H1 (cell line): ENCODE measurements at regions not wholly inside any gene's neighbourhood (a gene's known extent, or its start where the extent isn't known, plus 50 kb on each side); places are given as distances from the start of the nearest gene placed in this dataset.

Experiments used
- CTCF ChIA-PET: fragments of 300-600 bp; sonication (Branson Sonifier 250); formaldehyde crosslinking; loops from one replicate; lab custom pipeline; 2021; ENCODE audit not compliant: partially characterized antibody; lab: Charles Lee
- POLR2A ChIA-PET: fragments of 300-600 bp; sonication (Branson Sonifier 250); formaldehyde crosslinking; loops from one replicate; lab custom pipeline; 2021; ENCODE audit warnings: inconsistent platforms; ENCODE audit not compliant: partially characterized antibody; lab: Charles Lee
- DNase-seq, 2 experiments: peaks; one replicate each; pipeline versions ENCODE4 v3.0.0 to v3.0.0-alpha.2; 2010 to 2022; ENCODE audit warnings: low spot score in 2 of 2, low read depth in 1 of 2, mixed read lengths in 1 of 2
- FAIRE-seq: peaks from 2 replicates; lab custom pipeline; 2011; peaks lifted over from hg19 to GRCh38; lab: Jason Lieb, UNC
- H2AFZ ChIP-seq: 2 replicates; pipeline ENCODE4 v1.8.1; 2012; ENCODE audit warnings: low read length, inconsistent platforms
- H2AK5ac ChIP-seq: 2 replicates; pipeline ENCODE4 v1.6.1; 2013; ENCODE audit warnings: low read depth, low read length
- H2BK120ac ChIP-seq: replicated peaks from 2 replicates; pipeline ENCODE3; 2013; ENCODE audit warnings: low read depth, low read length, inconsistent platforms
- H2BK12ac ChIP-seq: 2 replicates; pipeline ENCODE4 v1.6.1; 2013; ENCODE audit warnings: low read depth, low read length
- H2BK15ac ChIP-seq: 2 replicates; pipeline ENCODE4 v1.6.1; 2013; ENCODE audit warnings: low read length
- H2BK20ac ChIP-seq: 2 replicates; pipeline ENCODE4 v1.6.1; 2013; ENCODE audit warnings: low read length
- H2BK5ac ChIP-seq: 2 replicates; pipeline ENCODE4 v1.6.1; 2013; ENCODE audit warnings: low read depth, low read length
- H3K14ac ChIP-seq: 2 replicates; pipeline ENCODE4 v1.6.1; 2013; ENCODE audit warnings: inconsistent platforms; ENCODE audit not compliant: insufficient read length
- H3K18ac ChIP-seq: 2 replicates; pipeline ENCODE4 v1.6.1; 2013; ENCODE audit warnings: low read length; ENCODE audit errors: extremely low read depth
- H3K23ac ChIP-seq: 2 replicates; pipeline ENCODE4 v1.6.1; 2013; ENCODE audit warnings: inconsistent platforms; ENCODE audit not compliant: insufficient read length
- H3K23me2 ChIP-seq: 2 replicates; pipeline ENCODE4 v1.6.1; 2013; ENCODE audit warnings: low read depth, low read length
- H3K27ac ChIP-seq: 2 replicates; pipeline ENCODE4 v1.6.1; 2011; ENCODE audit warnings: low read depth, low read length, inconsistent platforms
- H3K27me3 ChIP-seq, 4 experiments: replicated peaks in 1 of 4; 1 replicate in 1 of 4; 2 replicates in 3 of 4; pipeline versions ENCODE4 v1.6.1 to v1.8.1; 2011 to 2013; ENCODE audit warnings: low read length in 3 of 4, mild to moderate bottlenecking in 3 of 4, inconsistent platforms in 2 of 4, mixed read lengths in 2 of 4, moderate library complexity in 1 of 4; ENCODE audit not compliant: control insufficient read depth in 3 of 4, insufficient read depth in 3 of 4; ENCODE audit errors: extremely low read depth in 1 of 4
- H3K36me3 ChIP-seq, 4 experiments: 2 replicates each; pipeline versions ENCODE4 v1.6.1 to v1.8.1; 2011 to 2013; ENCODE audit warnings: mild to moderate bottlenecking in 4 of 4, low read length in 3 of 4, moderate library complexity in 2 of 4, control low read depth in 1 of 4, inconsistent platforms in 1 of 4; ENCODE audit not compliant: insufficient read depth in 4 of 4, control insufficient read depth in 2 of 4
- H3K4ac ChIP-seq: replicated peaks from 2 replicates; pipeline ENCODE3; 2013; ENCODE audit warnings: low read length, low read depth, mixed read lengths, inconsistent platforms; ENCODE audit not compliant: insufficient read length
- H3K4me1 ChIP-seq, 4 experiments: replicated peaks in 1 of 4; 1 replicate in 1 of 4; 2 replicates in 3 of 4; pipeline versions ENCODE4 v1.6.1 to v1.8.1; 2011 to 2013; ENCODE audit warnings: low read length in 3 of 4, inconsistent platforms in 2 of 4, mixed read lengths in 1 of 4; ENCODE audit not compliant: insufficient read depth in 4 of 4, control insufficient read depth in 3 of 4
- H3K4me2 ChIP-seq, 2 experiments: 2 replicates each; pipeline versions ENCODE4 v1.6.1 to v1.8.1; 2011 to 2013; ENCODE audit warnings: low read depth in 2 of 2, low read length in 2 of 2, control low read depth in 1 of 2, inconsistent platforms in 1 of 2, mild to moderate bottlenecking in 1 of 2; ENCODE audit not compliant: insufficient read depth in 1 of 2
- H3K4me3 ChIP-seq, 4 experiments: fragments of 200-600, 300-600 bp in 1 of 4; sonication (generic), shearing (Covaris generic), sonication (Bioruptor Twin) in 1 of 4; 2 replicates each; pipeline versions ENCODE4 v1.5.1 to v1.8.1; 2011 to 2016; ENCODE audit warnings: low read length in 4 of 4, low read depth in 3 of 4, control low read depth in 2 of 4, inconsistent platforms in 2 of 4, mild to moderate bottlenecking in 2 of 4, mixed read lengths in 1 of 4, moderate library complexity in 1 of 4; ENCODE audit not compliant: insufficient read depth in 2 of 4; ENCODE audit errors: extremely low read depth in 1 of 4
- H3K56ac ChIP-seq: replicated peaks from 2 replicates; pipeline ENCODE3; 2013; ENCODE audit warnings: low read depth, mild to moderate bottlenecking, mixed read lengths, low read length, inconsistent platforms; ENCODE audit not compliant: insufficient read length
- H3K79me1 ChIP-seq: 2 replicates; pipeline ENCODE4 v1.6.1; 2013; ENCODE audit warnings: low read depth, low read length, control low read depth
- H3K79me2 ChIP-seq, 2 experiments: 2 replicates each; pipeline versions ENCODE4 v1.6.1 to v1.8.1; 2012 to 2013; ENCODE audit warnings: low read length in 2 of 2, mild to moderate bottlenecking in 2 of 2, inconsistent platforms in 1 of 2; ENCODE audit not compliant: insufficient read depth in 2 of 2, control insufficient read depth in 1 of 2
- H3K9ac ChIP-seq, 4 experiments: replicated peaks in 1 of 4; 1 replicate in 1 of 4; 2 replicates in 3 of 4; pipeline versions ENCODE4 v1.6.1 to v1.8.1; 2011 to 2013; ENCODE audit warnings: low read depth in 3 of 4, low read length in 3 of 4, control low read depth in 2 of 4, mild to moderate bottlenecking in 2 of 4, moderate library complexity in 2 of 4, inconsistent platforms in 1 of 4; ENCODE audit errors: extremely low read depth in 1 of 4
- H3K9me3 ChIP-seq, 2 experiments: 2 replicates each; pipeline versions ENCODE4 v1.6.1 to v1.8.1; 2012 to 2013; ENCODE audit warnings: mild to moderate bottlenecking in 2 of 2, moderate library complexity in 2 of 2, control low read depth in 1 of 2, inconsistent platforms in 1 of 2, low read depth in 1 of 2, low read length in 1 of 2, mixed read lengths in 1 of 2; ENCODE audit not compliant: insufficient read depth in 2 of 2
- H4K20me1 ChIP-seq, 2 experiments: replicated peaks in 1 of 2; 2 replicates each; pipeline versions ENCODE3 to v1.8.1; 2011 to 2013; ENCODE audit warnings: inconsistent platforms in 2 of 2, low read length in 2 of 2, mild to moderate bottlenecking in 1 of 2; ENCODE audit not compliant: insufficient read depth in 2 of 2, control insufficient read depth in 1 of 2
- H4K5ac ChIP-seq: 2 replicates; pipeline ENCODE4 v1.6.1; 2013; ENCODE audit warnings: low read length, low read depth, mixed read lengths, inconsistent platforms; ENCODE audit not compliant: insufficient read length
- H4K8ac ChIP-seq: 2 replicates; pipeline ENCODE4 v1.8.0; 2013; ENCODE audit warnings: mild to moderate bottlenecking, moderate library complexity, low read length, inconsistent platforms; ENCODE audit not compliant: insufficient read depth; ENCODE audit errors: extremely low read depth
- H4K91ac ChIP-seq: replicated peaks from 2 replicates; pipeline ENCODE3; 2013; ENCODE audit warnings: low read length, mixed read lengths, inconsistent platforms; ENCODE audit not compliant: insufficient read length
- BCL11A ChIP-seq, 2 experiments: IDR thresholded peaks; one replicate each; pipeline ENCODE4 v1.6.1; 2011; ENCODE audit warnings: low read depth in 2 of 2, low read length in 2 of 2, mild to moderate bottlenecking in 2 of 2
- CTBP2 ChIP-seq: IDR thresholded peaks from 2 replicates; pipeline ENCODE4 v1.7.0; 2011; ENCODE audit warnings: borderline replicate concordance, mild to moderate bottlenecking, moderate library complexity, mixed read lengths, low read length; ENCODE audit not compliant: insufficient read depth, insufficient read length
- CTCF ChIP-seq, 3 experiments: IDR thresholded peaks; 1 replicate in 2 of 3; 2 replicates in 1 of 3; pipeline versions ENCODE4 v1.5.1 to v1.6.1; 2011; ENCODE audit warnings: low read length in 3 of 3, mild to moderate bottlenecking in 3 of 3, inconsistent platforms in 2 of 3, low read depth in 1 of 3, moderate library complexity in 1 of 3; ENCODE audit not compliant: insufficient read depth in 1 of 3; ENCODE audit errors: control extremely low read depth in 1 of 3
- FOSL1 ChIP-seq: IDR thresholded peaks from 2 replicates; pipeline ENCODE4 v1.6.1; 2011; ENCODE audit warnings: mild to moderate bottlenecking, low read depth, low read length, moderate library complexity; ENCODE audit not compliant: insufficient read depth
- GABPA ChIP-seq: IDR thresholded peaks from 2 replicates; pipeline ENCODE4 v1.6.1; 2011; ENCODE audit warnings: mild to moderate bottlenecking, low read length, moderate library complexity, borderline replicate concordance; ENCODE audit not compliant: insufficient read depth
- HDAC6 ChIP-seq: IDR thresholded peaks from one replicate; pipeline ENCODE4 v1.7.1; 2012; ENCODE audit warnings: low read depth, mild to moderate bottlenecking, inconsistent platforms, low read length, moderate library complexity
- JUN ChIP-seq: IDR thresholded peaks from 2 replicates; pipeline ENCODE4 v1.6.1; 2011; ENCODE audit warnings: low read depth, mild to moderate bottlenecking, improper control_type of control experiment, low read length
- KDM1A ChIP-seq: fragments of 200-600, 300-600 bp; sonication (generic); IDR thresholded peaks from 2 replicates; pipeline ENCODE4 v1.7.1; 2016; ENCODE audit warnings: mild to moderate bottlenecking, low read length, borderline replicate concordance
- RBBP5 ChIP-seq: IDR thresholded peaks from 2 replicates; pipeline ENCODE4 v1.7.1; 2012; ENCODE audit warnings: low read depth, mild to moderate bottlenecking, inconsistent platforms, low read length, moderate library complexity, borderline replicate concordance
- RFX5 ChIP-seq: IDR thresholded peaks from 2 replicates; pipeline ENCODE4 v1.6.1; 2011; ENCODE audit warnings: low read depth, low read length, improper control_type of control experiment, borderline replicate concordance
- SP1 ChIP-seq: IDR thresholded peaks from 2 replicates; pipeline ENCODE4 v1.6.1; 2011; ENCODE audit warnings: low read depth, low read length
- WGBS, 2 experiments: shearing (Covaris generic) in 1 of 2; methylation state at CpG; one replicate each; pipeline versions ENCODE4 v1.1.6 to v1.1.7; 2013 to 2015; ENCODE audit warnings: low lambda C conversion rate in 2 of 2, mixed read lengths in 2 of 2, inconsistent platforms in 1 of 2, low coverage in 1 of 2, missing lambda C conversion rate in 1 of 2; ENCODE audit not compliant: insufficient replicate concordance in 2 of 2, insufficient coverage in 1 of 2, insufficient read length in 1 of 2; ENCODE audit errors: extremely low coverage in 1 of 2, missing lambda C conversion rate in 1 of 2; 5-methylcytosine and 5-hydroxymethylcytosine counted together

- Histone ChIP-seq H3K14ac (no peak overlapping the region), H3K23me2 (no peaks in the 10 kb centered on the region), H3K79me2 (no peaks in the 10 kb centered on the region), H3K36me3 (no peaks in the 10 kb centered on the region), H2BK15ac (no peak overlapping the region), H3K18ac (no peak overlapping the region), H3K9me3 (no peaks in the 10 kb centered on the region), H2BK5ac (no peak overlapping the region), H3K27ac (no peak overlapping the region), H3K27me3 (no peaks in the 10 kb centered on the region), H4K91ac (no peak overlapping the region)
- TF ChIP-seq KDM1A (no peak), FOSL1 (no peak), JUN (no peak), CTBP2 (no peak), RFX5 (no peak), BCL11A (IDR thresholded peaks at IDR 0.05; ENCODE audit: low read depth in 2 of 2, low read length in 2 of 2) (no peak), SP1 (no peak), CTCF (IDR thresholded peaks at IDR 0.05; ENCODE audit: control extremely low read depth in 1 of 3, insufficient read depth in 1 of 3, low read depth in 1 of 3, low read length in 3 of 3) (no peak), GABPA (no peak), HDAC6 (no peak), RBBP5 (no peak)
- TF ChIP-seq, all 59 proteins: peak for 0
- ChIA-PET CTCF (no interaction called here), POLR2A (no interaction called here)
- Histone ChIP-seq H3K4me2 (no peak overlapping the region), H2BK12ac (no peak overlapping the region), H3K23ac (no peak overlapping the region), H4K5ac (no peak overlapping the region), H2BK120ac (no peak overlapping the region), H3K79me1 (no peaks in the 10 kb centered on the region), H3K4me1 (no peaks in the 10 kb centered on the region), H3K56ac (no peak overlapping the region), H3K9ac (no peak overlapping the region), H4K20me1 (no peaks in the 10 kb centered on the region), H4K8ac (no peak overlapping the region), H2AFZ (no peak overlapping the region), H3K4ac (no peak overlapping the region), H3K4me3 (no peak overlapping the region), H2BK20ac (no peak overlapping the region), H2AK5ac (no peak overlapping the region)
- DNase-seq = no peak
- FAIRE-seq = no peak
- WGBS, 2 experiments = 78% methylated on average over 2 of the region's 2 CpGs; no CpG with 5 or more reads in 1 of the 2 experiments
Measured at GRCh38 chr12:58767496-58767895, 152.8 kb downstream of the LRIG3 start.
